ENCODE measurements at regions not wholly inside any gene's neighbourhood (a gene's known extent, or its start where the extent isn't known, plus 50 kb on each side); places are given as distances from the start of the nearest gene placed in this dataset.

DNA sequence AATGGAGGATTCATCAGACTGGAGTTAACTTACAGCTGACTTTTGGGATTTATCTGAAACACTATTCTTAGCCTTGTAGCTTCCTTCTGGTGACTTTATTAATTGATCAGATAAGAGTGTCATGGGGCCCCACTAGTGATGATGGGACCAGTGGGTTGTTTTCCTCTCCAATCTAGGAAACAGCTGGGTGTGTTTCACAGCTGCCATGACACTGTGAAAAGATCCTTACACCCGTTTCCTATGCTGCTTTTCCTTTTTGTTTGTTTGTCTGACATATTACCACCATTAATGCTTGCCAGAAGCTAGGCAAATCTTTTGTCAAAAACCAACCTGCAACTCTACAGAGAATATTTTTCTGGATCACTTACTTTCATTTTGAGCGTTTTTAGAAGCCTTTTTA is 86.2 kb downstream of the ZBTB18 start:
- Histone ChIP-seq H3K4me3 (ENCODE audit: low read depth in 1 of 2, low read length in 2 of 2) (no peak overlapping the region), H3K9me3 (ENCODE audit: control insufficient read depth in 1 of 2, low read length in 2 of 2) (no peaks in the 10 kb centered on the region), H3K36me3 (ENCODE audit: control insufficient read depth in 1 of 2, insufficient read depth in 2 of 2, low read length in 2 of 2) (no peaks in the 10 kb centered on the region), H3K4me1 (ENCODE audit: control insufficient read depth in 1 of 2, insufficient read depth in 2 of 2, low read length in 2 of 2) (no peaks in the 10 kb centered on the region), H3K27me3 (ENCODE audit: control insufficient read depth in 1 of 2, insufficient read depth in 2 of 2, low read length in 2 of 2) (no peaks in the 10 kb centered on the region), H3K9ac (ENCODE audit: low read depth in 1 of 2, low read length in 2 of 2) (no peak overlapping the region), H3K27ac (ENCODE audit: low read depth, low read length) (no peak overlapping the region)

DNA sequence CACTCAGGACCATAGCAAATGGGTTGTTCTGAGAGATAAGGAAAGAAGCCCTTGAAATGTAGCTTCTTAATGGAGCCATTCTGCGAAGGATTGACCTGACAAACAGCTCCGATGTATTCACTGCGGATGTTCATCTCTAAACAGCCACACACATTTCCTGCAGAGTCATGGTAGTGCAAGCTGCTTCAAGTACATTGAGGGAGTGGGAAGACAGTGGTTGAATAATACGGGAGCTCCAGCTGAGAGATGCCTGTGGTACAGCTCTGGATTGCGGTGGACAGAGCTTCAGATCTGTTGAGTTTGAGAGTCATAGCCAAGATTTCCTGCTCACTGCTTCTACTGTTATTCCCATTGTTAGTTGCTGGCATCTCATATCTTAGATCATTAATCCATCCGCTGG is 86.6 kb downstream of the ZBTB18 start:
- H3K4me3 ChIP-seq (ENCODE audit: low read depth in 1 of 2, low read length in 2 of 2), result no peak overlapping the region
- H3K9ac ChIP-seq (ENCODE audit: low read depth in 1 of 2, low read length in 2 of 2), result no peak overlapping the region
- H3K4me1 ChIP-seq (ENCODE audit: control insufficient read depth in 1 of 2, insufficient read depth in 2 of 2, low read length in 2 of 2), result no peaks in the 10 kb centered on the region
- no peaks in the 10 kb centered on the region for H3K36me3 ChIP-seq (ENCODE audit: control insufficient read depth in 1 of 2, insufficient read depth in 2 of 2, low read length in 2 of 2)
- no peak overlapping the region for H3K27ac ChIP-seq (ENCODE audit: low read depth, low read length)
- no peaks in the 10 kb centered on the region for H3K9me3 ChIP-seq (ENCODE audit: control insufficient read depth in 1 of 2, low read length in 2 of 2)
- H3K27me3 ChIP-seq (ENCODE audit: control insufficient read depth in 1 of 2, insufficient read depth in 2 of 2, low read length in 2 of 2), result no peaks in the 10 kb centered on the region

DNA sequence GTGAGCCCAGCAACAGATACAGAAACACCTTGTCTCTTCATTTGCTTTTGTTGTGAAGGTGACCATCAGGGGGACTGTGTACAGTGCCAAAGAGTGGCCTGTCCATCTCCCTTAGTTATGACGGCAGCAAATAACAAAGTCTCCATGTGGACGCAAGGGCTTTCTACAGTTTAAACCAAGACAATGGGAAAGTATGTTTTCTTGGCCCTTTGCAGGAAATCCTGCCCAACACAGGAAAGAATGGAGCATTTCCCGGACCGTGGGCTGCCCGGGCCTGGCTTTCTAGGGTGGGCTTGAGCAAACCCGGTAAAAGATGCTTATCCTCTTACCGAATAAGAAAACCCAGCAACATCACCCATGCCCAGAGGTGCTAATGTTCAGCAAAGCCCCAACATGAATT is 87.3 kb downstream of the ZBTB18 start:
- Histone ChIP-seq H3K9ac (ENCODE audit: low read depth in 1 of 2, low read length in 2 of 2) (no peak overlapping the region), H3K27ac (ENCODE audit: low read depth, low read length) (no peak overlapping the region), H3K27me3 (ENCODE audit: control insufficient read depth in 1 of 2, insufficient read depth in 2 of 2, low read length in 2 of 2) (no peaks in the 10 kb centered on the region), H3K4me1 (ENCODE audit: control insufficient read depth in 1 of 2, insufficient read depth in 2 of 2, low read length in 2 of 2) (no peaks in the 10 kb centered on the region), H3K36me3 (ENCODE audit: control insufficient read depth in 1 of 2, insufficient read depth in 2 of 2, low read length in 2 of 2) (no peaks in the 10 kb centered on the region), H3K9me3 (ENCODE audit: control insufficient read depth in 1 of 2, low read length in 2 of 2) (no peaks in the 10 kb centered on the region), H3K4me3 (ENCODE audit: low read depth in 1 of 2, low read length in 2 of 2) (no peak overlapping the region)

DNA sequence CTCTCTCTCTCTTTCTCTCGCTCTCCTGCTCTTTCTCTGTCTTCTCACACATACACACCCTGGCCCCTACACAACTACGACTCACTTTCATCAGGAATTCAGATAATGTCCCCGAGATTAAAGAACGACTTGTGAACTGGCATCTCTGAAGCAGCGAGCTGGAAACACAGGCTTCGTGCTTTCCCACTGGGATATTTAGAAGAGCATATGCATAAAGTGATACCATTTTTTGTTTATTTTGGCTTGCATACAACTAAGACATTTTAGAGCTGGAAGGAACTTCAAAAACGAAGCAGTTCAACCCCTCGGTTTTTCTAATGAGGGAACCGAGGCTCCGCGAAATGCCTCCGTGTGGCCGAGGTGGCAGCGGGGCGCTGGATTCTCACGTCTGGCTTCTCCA is 88.6 kb downstream of the ZBTB18 start:
- H3K9me3 ChIP-seq (ENCODE audit: control insufficient read depth in 1 of 2, low read length in 2 of 2), result no peaks in the 10 kb centered on the region
- H3K4me1 ChIP-seq (ENCODE audit: control insufficient read depth in 1 of 2, insufficient read depth in 2 of 2, low read length in 2 of 2), result no peaks in the 10 kb centered on the region
- no peaks in the 10 kb centered on the region for H3K36me3 ChIP-seq (ENCODE audit: control insufficient read depth in 1 of 2, insufficient read depth in 2 of 2, low read length in 2 of 2)
- no peaks in the 10 kb centered on the region for H3K27me3 ChIP-seq (ENCODE audit: control insufficient read depth in 1 of 2, insufficient read depth in 2 of 2, low read length in 2 of 2)
- no peak overlapping the region for H3K27ac ChIP-seq (ENCODE audit: low read depth, low read length)
- H3K9ac ChIP-seq (ENCODE audit: low read depth in 1 of 2, low read length in 2 of 2), result no peak overlapping the region
- no peak overlapping the region for H3K4me3 ChIP-seq (ENCODE audit: low read depth in 1 of 2, low read length in 2 of 2)

DNA sequence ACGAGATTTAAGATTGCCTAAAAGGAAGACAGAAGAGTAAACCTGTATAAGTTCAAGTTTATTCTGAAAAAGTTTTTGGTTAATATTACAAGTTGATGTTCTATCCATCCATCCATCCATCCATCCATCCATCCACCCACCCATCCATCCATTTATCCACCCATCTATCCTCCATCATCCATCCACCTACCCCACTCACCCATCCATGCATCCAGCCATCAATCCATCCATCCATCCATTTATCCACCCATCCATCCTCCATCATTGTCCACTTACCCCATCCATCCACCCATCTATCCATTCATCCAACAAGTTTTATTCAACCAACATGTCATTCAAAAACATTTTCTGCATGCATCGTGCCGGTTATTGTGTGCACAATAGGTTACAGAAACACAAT is 89.3 kb downstream of the ZBTB18 start:
- H3K9ac ChIP-seq (ENCODE audit: low read depth in 1 of 2, low read length in 2 of 2), result no peak overlapping the region
- H3K9me3 ChIP-seq (ENCODE audit: control insufficient read depth in 1 of 2, low read length in 2 of 2), result no peaks in the 10 kb centered on the region
- H3K36me3 ChIP-seq (ENCODE audit: control insufficient read depth in 1 of 2, insufficient read depth in 2 of 2, low read length in 2 of 2), result no peaks in the 10 kb centered on the region
- no peak overlapping the region for H3K27ac ChIP-seq (ENCODE audit: low read depth, low read length)
- no peaks in the 10 kb centered on the region for H3K27me3 ChIP-seq (ENCODE audit: control insufficient read depth in 1 of 2, insufficient read depth in 2 of 2, low read length in 2 of 2)
- H3K4me1 ChIP-seq (ENCODE audit: control insufficient read depth in 1 of 2, insufficient read depth in 2 of 2, low read length in 2 of 2), result no peaks in the 10 kb centered on the region
- no peak overlapping the region for H3K4me3 ChIP-seq (ENCODE audit: low read depth in 1 of 2, low read length in 2 of 2)

DNA sequence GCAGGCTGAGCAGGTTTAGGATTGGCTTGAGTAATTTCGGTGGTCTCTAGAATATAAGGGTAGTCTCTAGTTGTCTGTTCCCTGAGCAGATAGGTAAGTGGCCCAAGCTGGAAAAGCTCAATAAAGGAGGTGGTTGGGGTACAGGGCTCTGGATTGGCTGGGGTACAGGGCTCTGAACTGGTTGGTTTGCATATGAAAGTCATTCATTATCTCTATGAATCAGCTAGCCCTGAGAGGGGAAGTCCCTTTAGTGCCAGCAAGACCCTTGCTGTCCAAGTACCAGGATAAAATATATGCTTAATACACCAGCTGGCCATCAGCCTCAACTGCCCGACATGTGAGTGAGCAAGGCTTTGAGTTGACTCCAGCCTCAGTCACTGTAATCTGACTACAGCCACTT is 93.0 kb downstream of the ZBTB18 start:
- no peaks in the 10 kb centered on the region for H3K9me3 ChIP-seq (ENCODE audit: control insufficient read depth in 1 of 2, low read length in 2 of 2)

DNA sequence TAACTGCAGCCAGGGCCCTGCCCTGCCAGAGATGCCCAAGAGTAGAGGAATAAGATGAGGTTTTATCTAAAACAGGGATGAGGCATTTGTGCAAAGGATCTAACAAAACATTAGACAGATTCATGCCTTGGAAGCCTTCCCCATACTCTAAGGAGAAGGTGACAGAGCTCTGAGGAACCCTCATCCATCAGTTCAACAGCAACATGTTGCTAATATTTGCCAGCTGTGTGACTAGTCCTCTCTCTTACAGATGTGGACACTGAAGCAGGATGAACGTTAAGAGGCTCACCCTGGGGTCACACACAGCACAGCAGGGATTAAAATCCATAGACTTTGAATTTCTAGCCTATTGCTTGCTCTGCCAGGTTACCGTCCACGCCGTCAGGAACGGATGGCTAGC is 99.0 kb downstream of the ZBTB18 start:
- Histone ChIP-seq H3K4me1 (ENCODE audit: control insufficient read depth in 1 of 2, insufficient read depth in 2 of 2, low read length in 2 of 2) (no peaks in the 10 kb centered on the region), H3K27me3 (ENCODE audit: control insufficient read depth in 1 of 2, insufficient read depth in 2 of 2, low read length in 2 of 2) (no peaks in the 10 kb centered on the region), H3K9me3 (ENCODE audit: control insufficient read depth in 1 of 2, low read length in 2 of 2) (no peaks in the 10 kb centered on the region), H3K9ac (ENCODE audit: low read depth in 1 of 2, low read length in 2 of 2) (no peak overlapping the region), H3K36me3 (ENCODE audit: control insufficient read depth in 1 of 2, insufficient read depth in 2 of 2, low read length in 2 of 2) (no peaks in the 10 kb centered on the region), H3K4me3 (ENCODE audit: low read depth in 1 of 2, low read length in 2 of 2) (no peak overlapping the region), H3K27ac (ENCODE audit: low read depth, low read length) (no peak overlapping the region)

More for the DNA sequence above, 93.0 kb downstream of the ZBTB18 start:
- Histone ChIP-seq H3K4me3 (ENCODE audit: low read depth in 1 of 2, low read length in 2 of 2) (no peak overlapping the region), H3K27ac (ENCODE audit: low read depth, low read length) (no peak overlapping the region), H3K4me1 (ENCODE audit: control insufficient read depth in 1 of 2, insufficient read depth in 2 of 2, low read length in 2 of 2) (no peaks in the 10 kb centered on the region), H3K9ac (ENCODE audit: low read depth in 1 of 2, low read length in 2 of 2) (no peak overlapping the region), H3K36me3 (ENCODE audit: control insufficient read depth in 1 of 2, insufficient read depth in 2 of 2, low read length in 2 of 2) (no peaks in the 10 kb centered on the region), H3K27me3 (ENCODE audit: control insufficient read depth in 1 of 2, insufficient read depth in 2 of 2, low read length in 2 of 2) (no peaks in the 10 kb centered on the region)

DNA sequence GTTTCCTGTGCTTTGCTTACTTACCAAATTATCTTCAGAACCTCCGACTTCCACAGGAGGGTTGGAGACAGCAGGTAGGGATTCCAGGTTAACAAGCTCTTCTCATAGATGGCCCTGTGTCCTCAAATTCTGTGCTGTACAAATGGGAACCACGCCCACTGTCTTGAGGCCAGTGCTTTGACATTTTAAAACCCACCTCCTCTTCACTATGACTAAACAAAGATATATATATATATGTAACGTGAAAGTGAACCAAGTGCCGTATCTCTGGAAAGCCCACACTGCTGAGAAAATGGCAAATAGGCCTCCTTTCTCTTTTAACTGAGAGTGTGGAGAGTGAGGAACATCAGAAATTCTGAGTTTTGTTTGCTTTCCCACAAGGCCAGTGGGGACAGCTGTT is 99.6 kb downstream of the ZBTB18 start:
- H3K9ac ChIP-seq (ENCODE audit: low read depth in 1 of 2, low read length in 2 of 2), result no peak overlapping the region
- H3K4me1 ChIP-seq (ENCODE audit: control insufficient read depth in 1 of 2, insufficient read depth in 2 of 2, low read length in 2 of 2), result no peaks in the 10 kb centered on the region
- no peaks in the 10 kb centered on the region for H3K36me3 ChIP-seq (ENCODE audit: control insufficient read depth in 1 of 2, insufficient read depth in 2 of 2, low read length in 2 of 2)
- H3K27me3 ChIP-seq (ENCODE audit: control insufficient read depth in 1 of 2, insufficient read depth in 2 of 2, low read length in 2 of 2), result no peaks in the 10 kb centered on the region
- no peaks in the 10 kb centered on the region for H3K9me3 ChIP-seq (ENCODE audit: control insufficient read depth in 1 of 2, low read length in 2 of 2)
- H3K4me3 ChIP-seq (ENCODE audit: low read depth in 1 of 2, low read length in 2 of 2), result no peak overlapping the region
- H3K27ac ChIP-seq (ENCODE audit: low read depth, low read length), result no peak overlapping the region

DNA sequence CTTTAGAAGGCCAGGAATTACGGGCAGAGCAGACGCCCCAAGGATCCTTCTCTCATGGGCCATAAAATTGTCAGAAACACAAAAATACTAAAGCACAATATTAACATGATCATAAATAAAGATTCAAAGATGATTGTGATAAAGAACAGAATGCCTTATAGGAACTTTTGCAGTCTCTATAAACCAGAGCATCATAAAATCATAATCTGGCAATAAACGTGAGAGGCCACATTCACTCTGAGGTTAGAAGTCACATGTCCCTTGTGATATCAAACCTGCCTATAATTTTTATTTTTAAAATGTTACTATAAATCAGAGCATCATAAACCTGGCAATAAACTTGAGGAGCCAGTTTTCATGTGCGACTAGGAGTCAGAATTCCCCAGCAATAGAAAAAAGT is 100.5 kb downstream of the ZBTB18 start:
- no peaks in the 10 kb centered on the region for H3K4me1 ChIP-seq (ENCODE audit: control insufficient read depth in 1 of 2, insufficient read depth in 2 of 2, low read length in 2 of 2)
- no peaks in the 10 kb centered on the region for H3K27me3 ChIP-seq (ENCODE audit: control insufficient read depth in 1 of 2, insufficient read depth in 2 of 2, low read length in 2 of 2)
- no peak overlapping the region for H3K9ac ChIP-seq (ENCODE audit: low read depth in 1 of 2, low read length in 2 of 2)
- H3K27ac ChIP-seq (ENCODE audit: low read depth, low read length), result no peak overlapping the region
- no peaks in the 10 kb centered on the region for H3K36me3 ChIP-seq (ENCODE audit: control insufficient read depth in 1 of 2, insufficient read depth in 2 of 2, low read length in 2 of 2)
- no peak overlapping the region for H3K4me3 ChIP-seq (ENCODE audit: low read depth in 1 of 2, low read length in 2 of 2)
- H3K9me3 ChIP-seq (ENCODE audit: control insufficient read depth in 1 of 2, low read length in 2 of 2), result no peaks in the 10 kb centered on the region

DNA sequence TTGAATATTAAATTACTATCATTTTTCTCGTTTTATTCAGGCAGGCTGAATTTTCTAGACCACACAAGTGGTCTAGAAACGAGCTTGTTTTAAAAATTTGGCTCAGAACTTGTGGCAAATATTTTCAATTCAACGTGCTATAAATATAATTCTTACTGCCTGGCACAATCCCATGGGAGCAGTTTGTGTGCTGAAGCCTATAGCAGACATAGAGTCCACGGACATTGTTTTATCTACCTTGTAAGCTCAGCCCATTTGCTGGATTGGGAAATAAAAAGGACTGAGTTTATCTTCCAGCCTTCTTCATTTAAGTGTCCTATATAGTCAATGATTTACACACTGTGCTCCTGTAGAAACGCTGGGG is 103.4 kb downstream of the ZBTB18 start:
- no peaks in the 10 kb centered on the region for H3K9me3 ChIP-seq (ENCODE audit: control insufficient read depth in 1 of 2, low read length in 2 of 2)
- H3K27me3 ChIP-seq (ENCODE audit: control insufficient read depth in 1 of 2, insufficient read depth in 2 of 2, low read length in 2 of 2), result no peaks in the 10 kb centered on the region
- H3K4me1 ChIP-seq (ENCODE audit: control insufficient read depth in 1 of 2, insufficient read depth in 2 of 2, low read length in 2 of 2), result no peaks in the 10 kb centered on the region
- H3K36me3 ChIP-seq (ENCODE audit: control insufficient read depth in 1 of 2, insufficient read depth in 2 of 2, low read length in 2 of 2), result no peaks in the 10 kb centered on the region
- H3K4me3 ChIP-seq (ENCODE audit: low read depth in 1 of 2, low read length in 2 of 2), result no peak overlapping the region
- H3K9ac ChIP-seq (ENCODE audit: low read depth in 1 of 2, low read length in 2 of 2), result no peak overlapping the region
- H3K27ac ChIP-seq (ENCODE audit: low read depth, low read length), result no peak overlapping the region

DNA sequence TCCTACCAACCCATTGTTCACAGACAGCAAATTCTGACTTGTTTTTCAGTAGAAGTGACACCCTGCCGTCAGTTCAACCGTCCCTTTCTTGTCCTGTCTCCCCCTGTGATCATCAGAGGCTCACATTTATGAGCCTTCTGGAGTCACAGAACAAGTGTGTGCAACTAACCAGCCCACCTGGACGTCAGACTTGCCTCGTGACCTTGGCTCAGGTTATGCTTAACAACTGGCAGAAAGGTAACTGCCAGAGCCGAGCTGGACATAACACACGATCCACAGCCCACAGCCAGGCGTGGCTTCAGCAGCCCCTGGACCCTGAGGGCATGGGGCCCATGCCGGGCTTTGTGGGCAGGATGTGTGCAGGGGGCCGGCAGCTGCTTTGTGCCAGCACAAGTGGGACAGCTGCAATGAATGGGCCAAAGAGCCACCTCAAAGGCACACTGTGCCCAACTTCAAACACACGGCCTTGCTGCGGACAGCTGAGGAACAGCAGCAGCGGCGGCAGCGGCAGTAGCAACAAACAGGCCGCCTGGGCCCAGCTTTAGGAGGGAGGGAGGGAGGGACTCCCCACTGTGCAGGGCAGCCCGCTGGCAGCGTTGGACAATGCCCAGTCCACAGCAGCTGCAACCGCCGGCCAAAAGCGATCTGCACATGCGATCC is 103.9 kb downstream of the ZBTB18 start:
- no peak overlapping the region for H3K4me3 ChIP-seq (ENCODE audit: low read depth in 1 of 2, low read length in 2 of 2)
- H3K27ac ChIP-seq (ENCODE audit: low read depth, low read length), result no peak overlapping the region
- no peaks in the 10 kb centered on the region for H3K4me1 ChIP-seq (ENCODE audit: control insufficient read depth in 1 of 2, insufficient read depth in 2 of 2, low read length in 2 of 2)
- no peaks in the 10 kb centered on the region for H3K36me3 ChIP-seq (ENCODE audit: control insufficient read depth in 1 of 2, insufficient read depth in 2 of 2, low read length in 2 of 2)
- no peak overlapping the region for H3K9ac ChIP-seq (ENCODE audit: low read depth in 1 of 2, low read length in 2 of 2)
- no peaks in the 10 kb centered on the region for H3K27me3 ChIP-seq (ENCODE audit: control insufficient read depth in 1 of 2, insufficient read depth in 2 of 2, low read length in 2 of 2)
- H3K9me3 ChIP-seq (ENCODE audit: control insufficient read depth in 1 of 2, low read length in 2 of 2), result no peaks in the 10 kb centered on the region
